ENCODE measurements at regions not wholly inside any gene's neighbourhood (a gene's known extent, or its start where the extent isn't known, plus 50 kb on each side); places are given as distances from the start of the nearest gene placed in this dataset.

DNA sequence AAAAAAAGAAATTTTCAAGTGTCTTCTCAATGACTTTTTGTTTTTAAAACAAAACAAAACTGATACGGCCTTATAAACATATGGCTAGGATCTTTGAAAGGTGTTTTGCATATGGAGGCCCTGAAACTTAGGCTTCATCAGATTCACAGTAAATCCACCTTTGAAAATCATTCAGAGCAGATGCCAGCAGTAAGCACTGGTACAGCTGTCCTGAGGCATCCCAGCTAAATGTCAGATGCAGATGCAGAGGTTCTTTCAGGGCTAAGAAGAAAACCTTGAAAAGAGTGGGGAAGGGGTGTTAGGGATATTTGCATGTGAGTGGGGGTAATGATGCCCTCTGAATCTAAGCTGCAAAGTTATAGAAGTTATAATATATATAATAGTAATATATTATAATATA lies 56.2 kb upstream of the GNG12 start:
- Histone ChIP-seq H3K9me2 (ENCODE audit: insufficient read depth) (no peaks in the 10 kb centered on the region), H3K36me3 (ENCODE audit: control insufficient read depth in 1 of 2, insufficient read depth in 2 of 2, low read length in 2 of 2) (no peaks in the 10 kb centered on the region), H3K79me2 (ENCODE audit: insufficient read depth, low read length) (no peaks in the 10 kb centered on the region), H3K4me3 (replicated peaks in 1 of 2; ENCODE audit: low read depth in 1 of 2, low read length in 2 of 2) (no peak overlapping the region), H2AFZ (ENCODE audit: low read depth, low read length, poor library complexity, severe bottlenecking) (no peak overlapping the region), H3K9ac (ENCODE audit: low read length) (no peak overlapping the region), H3K4me2 (ENCODE audit: low read length) (peak overlapping the region; percentile 64; the same call in 1 of the 2 replicates), H3K27me3 (ENCODE audit: insufficient read depth, low read length) (no peaks in the 10 kb centered on the region), H3K27ac (ENCODE audit: low read depth, low read length) (no peak overlapping the region), H4K20me1 (ENCODE audit: insufficient read depth) (no peaks in the 10 kb centered on the region), H3K4me1 (ENCODE audit: control insufficient read depth in 1 of 2, insufficient read depth in 2 of 2, low read length in 2 of 2) (peaks cover 3 to 16% of the 10 kb centered on the region in 2 experiments; a peak in 2 of 4 replicates), H3K9me3 (ENCODE audit: control insufficient read depth in 1 of 2, insufficient read depth in 1 of 2, low read depth in 1 of 2, low read length in 2 of 2) (no peaks in the 10 kb centered on the region)
- ChIA-PET CTCF (no interaction called here), POLR2A (no interaction called here), RAD21 (ENCODE audit: low non-redundant PET in 1 of 2, low total read pairs in 2 of 2, uncharacterized antibody in 2 of 2, unreplicated experiment in 2 of 2) (no interaction called here)
- DNase-seq (ENCODE audit: low read depth, low spot score) (no peak), ATAC-seq (no peak)
- no peak for TF ChIP-seq CBX3 (IDR thresholded peaks at IDR 0.05; ENCODE audit: low read depth)
- TF ChIP-seq SIN3A (IDR thresholded peaks at IDR 0.05; ENCODE audit: low read depth): no peak
- TF ChIP-seq RAD21 (IDR thresholded peaks at IDR 0.05; ENCODE audit: low read depth): no peak
- no peak for TF ChIP-seq FOSL1 (IDR thresholded peaks at IDR 0.05; ENCODE audit: low read depth)
- TF ChIP-seq, protein P1, sequence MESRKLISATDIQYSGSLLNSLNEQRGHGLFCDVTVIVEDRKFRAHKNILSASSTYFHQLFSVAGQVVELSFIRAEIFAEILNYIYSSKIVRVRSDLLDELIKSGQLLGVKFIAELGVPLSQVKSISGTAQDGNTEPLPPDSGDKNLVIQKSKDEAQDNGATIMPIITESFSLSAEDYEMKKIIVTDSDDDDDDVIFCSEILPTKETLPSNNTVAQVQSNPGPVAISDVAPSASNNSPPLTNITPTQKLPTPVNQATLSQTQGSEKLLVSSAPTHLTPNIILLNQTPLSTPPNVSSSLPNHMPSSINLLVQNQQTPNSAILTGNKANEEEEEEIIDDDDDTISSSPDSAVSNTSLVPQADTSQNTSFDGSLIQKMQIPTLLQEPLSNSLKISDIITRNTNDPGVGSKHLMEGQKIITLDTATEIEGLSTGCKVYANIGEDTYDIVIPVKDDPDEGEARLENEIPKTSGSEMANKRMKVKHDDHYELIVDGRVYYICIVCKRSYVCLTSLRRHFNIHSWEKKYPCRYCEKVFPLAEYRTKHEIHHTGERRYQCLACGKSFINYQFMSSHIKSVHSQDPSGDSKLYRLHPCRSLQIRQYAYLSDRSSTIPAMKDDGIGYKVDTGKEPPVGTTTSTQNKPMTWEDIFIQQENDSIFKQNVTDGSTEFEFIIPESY (IDR thresholded peaks at IDR 0.05; ENCODE audit: extremely low read depth, insufficient replicate concordance, low read length): no peak
- TF ChIP-seq, protein P2, sequence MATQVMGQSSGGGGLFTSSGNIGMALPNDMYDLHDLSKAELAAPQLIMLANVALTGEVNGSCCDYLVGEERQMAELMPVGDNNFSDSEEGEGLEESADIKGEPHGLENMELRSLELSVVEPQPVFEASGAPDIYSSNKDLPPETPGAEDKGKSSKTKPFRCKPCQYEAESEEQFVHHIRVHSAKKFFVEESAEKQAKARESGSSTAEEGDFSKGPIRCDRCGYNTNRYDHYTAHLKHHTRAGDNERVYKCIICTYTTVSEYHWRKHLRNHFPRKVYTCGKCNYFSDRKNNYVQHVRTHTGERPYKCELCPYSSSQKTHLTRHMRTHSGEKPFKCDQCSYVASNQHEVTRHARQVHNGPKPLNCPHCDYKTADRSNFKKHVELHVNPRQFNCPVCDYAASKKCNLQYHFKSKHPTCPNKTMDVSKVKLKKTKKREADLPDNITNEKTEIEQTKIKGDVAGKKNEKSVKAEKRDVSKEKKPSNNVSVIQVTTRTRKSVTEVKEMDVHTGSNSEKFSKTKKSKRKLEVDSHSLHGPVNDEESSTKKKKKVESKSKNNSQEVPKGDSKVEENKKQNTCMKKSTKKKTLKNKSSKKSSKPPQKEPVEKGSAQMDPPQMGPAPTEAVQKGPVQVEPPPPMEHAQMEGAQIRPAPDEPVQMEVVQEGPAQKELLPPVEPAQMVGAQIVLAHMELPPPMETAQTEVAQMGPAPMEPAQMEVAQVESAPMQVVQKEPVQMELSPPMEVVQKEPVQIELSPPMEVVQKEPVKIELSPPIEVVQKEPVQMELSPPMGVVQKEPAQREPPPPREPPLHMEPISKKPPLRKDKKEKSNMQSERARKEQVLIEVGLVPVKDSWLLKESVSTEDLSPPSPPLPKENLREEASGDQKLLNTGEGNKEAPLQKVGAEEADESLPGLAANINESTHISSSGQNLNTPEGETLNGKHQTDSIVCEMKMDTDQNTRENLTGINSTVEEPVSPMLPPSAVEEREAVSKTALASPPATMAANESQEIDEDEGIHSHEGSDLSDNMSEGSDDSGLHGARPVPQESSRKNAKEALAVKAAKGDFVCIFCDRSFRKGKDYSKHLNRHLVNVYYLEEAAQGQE (IDR thresholded peaks at IDR 0.05; ENCODE audit: low read depth): no peak
- TF ChIP-seq EZH2 (IDR thresholded peaks at IDR 0.05): no peak
- TF ChIP-seq POLR2AphosphoS5 (IDR thresholded peaks at IDR 0.05; ENCODE audit: low read depth, low read length): no peak
- TF ChIP-seq CEBPB (IDR thresholded peaks at IDR 0.05; ENCODE audit: low read depth): no peak
- TF ChIP-seq ZFX (IDR thresholded peaks at IDR 0.05): no peak
- no peak for TF ChIP-seq SP1 (IDR thresholded peaks at IDR 0.05; ENCODE audit: low read depth)
- TF ChIP-seq, protein P3, sequence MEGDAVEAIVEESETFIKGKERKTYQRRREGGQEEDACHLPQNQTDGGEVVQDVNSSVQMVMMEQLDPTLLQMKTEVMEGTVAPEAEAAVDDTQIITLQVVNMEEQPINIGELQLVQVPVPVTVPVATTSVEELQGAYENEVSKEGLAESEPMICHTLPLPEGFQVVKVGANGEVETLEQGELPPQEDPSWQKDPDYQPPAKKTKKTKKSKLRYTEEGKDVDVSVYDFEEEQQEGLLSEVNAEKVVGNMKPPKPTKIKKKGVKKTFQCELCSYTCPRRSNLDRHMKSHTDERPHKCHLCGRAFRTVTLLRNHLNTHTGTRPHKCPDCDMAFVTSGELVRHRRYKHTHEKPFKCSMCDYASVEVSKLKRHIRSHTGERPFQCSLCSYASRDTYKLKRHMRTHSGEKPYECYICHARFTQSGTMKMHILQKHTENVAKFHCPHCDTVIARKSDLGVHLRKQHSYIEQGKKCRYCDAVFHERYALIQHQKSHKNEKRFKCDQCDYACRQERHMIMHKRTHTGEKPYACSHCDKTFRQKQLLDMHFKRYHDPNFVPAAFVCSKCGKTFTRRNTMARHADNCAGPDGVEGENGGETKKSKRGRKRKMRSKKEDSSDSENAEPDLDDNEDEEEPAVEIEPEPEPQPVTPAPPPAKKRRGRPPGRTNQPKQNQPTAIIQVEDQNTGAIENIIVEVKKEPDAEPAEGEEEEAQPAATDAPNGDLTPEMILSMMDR (IDR thresholded peaks at IDR 0.05 in 2 of 3, conservative IDR thresholded peaks at IDR 0.05 in 1 of 3; ENCODE audit: borderline replicate concordance in 1 of 3, insufficient read depth in 1 of 3, low read depth in 2 of 3, low read length in 2 of 3): no peak
- TF ChIP-seq YY1 (IDR thresholded peaks at IDR 0.05; ENCODE audit: extremely low read depth, insufficient replicate concordance, low read depth, low read length): no peak
- no peak for TF ChIP-seq ZNF274 (IDR thresholded peaks at IDR 0.05; ENCODE audit: low read depth, low read length)
- no peak for TF ChIP-seq TCF7L2 (IDR thresholded peaks at IDR 0.05; ENCODE audit: borderline replicate concordance, extremely low read depth, insufficient read depth, insufficient read length)
- TF ChIP-seq POLR2A (IDR thresholded peaks at IDR 0.05; ENCODE audit: borderline replicate concordance, extremely low read depth, insufficient read depth, insufficient read length): no peak
- TF ChIP-seq, protein P4, sequence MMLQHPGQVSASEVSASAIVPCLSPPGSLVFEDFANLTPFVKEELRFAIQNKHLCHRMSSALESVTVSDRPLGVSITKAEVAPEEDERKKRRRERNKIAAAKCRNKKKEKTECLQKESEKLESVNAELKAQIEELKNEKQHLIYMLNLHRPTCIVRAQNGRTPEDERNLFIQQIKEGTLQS (IDR thresholded peaks at IDR 0.05): no peak
- no peak for TF ChIP-seq SRF (IDR thresholded peaks at IDR 0.05; ENCODE audit: low read depth)
- no TSS peak for BruUV-seq (replicated peaks)
- intact Hi-C loops (cut with micrococcal nuclease): no loop called here
